ENCODE measurements at regions not wholly inside any gene's neighbourhood (a gene's known extent, or its start where the extent isn't known, plus 50 kb on each side); places are given as distances from the start of the nearest gene placed in this dataset.

GRCh38 chr1:220966041-220966440, 86.8 kb downstream of the HLX start:
- TF ChIP-seq, protein P1, sequence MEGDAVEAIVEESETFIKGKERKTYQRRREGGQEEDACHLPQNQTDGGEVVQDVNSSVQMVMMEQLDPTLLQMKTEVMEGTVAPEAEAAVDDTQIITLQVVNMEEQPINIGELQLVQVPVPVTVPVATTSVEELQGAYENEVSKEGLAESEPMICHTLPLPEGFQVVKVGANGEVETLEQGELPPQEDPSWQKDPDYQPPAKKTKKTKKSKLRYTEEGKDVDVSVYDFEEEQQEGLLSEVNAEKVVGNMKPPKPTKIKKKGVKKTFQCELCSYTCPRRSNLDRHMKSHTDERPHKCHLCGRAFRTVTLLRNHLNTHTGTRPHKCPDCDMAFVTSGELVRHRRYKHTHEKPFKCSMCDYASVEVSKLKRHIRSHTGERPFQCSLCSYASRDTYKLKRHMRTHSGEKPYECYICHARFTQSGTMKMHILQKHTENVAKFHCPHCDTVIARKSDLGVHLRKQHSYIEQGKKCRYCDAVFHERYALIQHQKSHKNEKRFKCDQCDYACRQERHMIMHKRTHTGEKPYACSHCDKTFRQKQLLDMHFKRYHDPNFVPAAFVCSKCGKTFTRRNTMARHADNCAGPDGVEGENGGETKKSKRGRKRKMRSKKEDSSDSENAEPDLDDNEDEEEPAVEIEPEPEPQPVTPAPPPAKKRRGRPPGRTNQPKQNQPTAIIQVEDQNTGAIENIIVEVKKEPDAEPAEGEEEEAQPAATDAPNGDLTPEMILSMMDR (IDR thresholded peaks at IDR 0.05; ENCODE audit: poor library complexity, severe bottlenecking), result no peak
- TF ChIP-seq SMC3 (conservative IDR thresholded peaks at IDR 0.05; ENCODE audit: poor library complexity), result no peak
- TF ChIP-seq POLR2AphosphoS5 (IDR thresholded peaks at IDR 0.05), result no peak
- TF ChIP-seq EZH2 (IDR thresholded peaks at IDR 0.05; ENCODE audit: borderline replicate concordance, insufficient read depth, low read length, poor library complexity, severe bottlenecking), result no peak
- TF ChIP-seq EP300 (conservative IDR thresholded peaks at IDR 0.05; ENCODE audit: poor library complexity, severe bottlenecking), result no peak
- TF ChIP-seq RAD21 (conservative IDR thresholded peaks at IDR 0.05), result no peak
